NB4 (cell line): ENCODE measurements at regions not wholly inside any gene's neighbourhood (a gene's known extent, or its start where the extent isn't known, plus 50 kb on each side); places are given as distances from the start of the nearest gene placed in this dataset.

Source experiments
- DNase-seq: peaks from one replicate; pipeline ENCODE4 v3.0.0; 2010; ENCODE audit warnings: low read depth
- H3K4me3 ChIP-seq: one replicate; pipeline ENCODE4 v1.5.1; 2011; ENCODE audit warnings: mild to moderate bottlenecking, low read depth, low read length, moderate library complexity
- CTCF ChIP-seq: IDR thresholded peaks from one replicate; pipeline ENCODE4 v1.5.1; 2012; ENCODE audit warnings: low read depth, low read length
- MAX ChIP-seq: IDR thresholded peaks from 2 replicates; pipeline ENCODE4 v1.6.1; 2011; ENCODE audit warnings: low read depth, low read length
- MYC ChIP-seq: IDR thresholded peaks from 2 replicates; pipeline ENCODE4 v1.6.1; 2011; ENCODE audit warnings: low read depth, low read length
- POLR2A ChIP-seq: IDR thresholded peaks from 2 replicates; pipeline ENCODE4 v1.6.1; 2011; ENCODE audit warnings: mild to moderate bottlenecking; ENCODE audit not compliant: insufficient read length; ENCODE audit errors: extremely low read depth

- no peak for DNase-seq
- TF ChIP-seq POLR2A (no peak), MYC (no peak), MAX (no peak), CTCF (no peak)
- H3K4me3 ChIP-seq = no peak overlapping the region
These were observed 264.6 kb upstream of the DAAM1 start for GRCh38 chr14:58923751-58924405.

GRCh38 chr14:58941629-58942028, 246.8 kb upstream of the DAAM1 start:
- no peak overlapping the region for H3K4me3 ChIP-seq
- TF ChIP-seq CTCF (no peak), MAX (no peak), POLR2A (no peak), MYC (no peak)
- no peak for DNase-seq

GRCh38 chr14:58942516-58942915, 246.0 kb upstream of the DAAM1 start:
- H3K4me3 ChIP-seq = no peak overlapping the region
- DNase-seq = no peak
- TF ChIP-seq CTCF (no peak), MAX (no peak), MYC (no peak), POLR2A (no peak)

GRCh38 chr14:58944343-58944967, 244.0 kb upstream of the DAAM1 start:
- H3K4me3 ChIP-seq = no peak overlapping the region
- no peak for DNase-seq
- no peak for TF ChIP-seq MAX
- TF ChIP-seq CTCF = no peak
- TF ChIP-seq POLR2A = no peak
- no peak for TF ChIP-seq MYC

GRCh38 chr14:58944968-58945356, 243.5 kb upstream of the DAAM1 start:
- no peak overlapping the region for H3K4me3 ChIP-seq
- TF ChIP-seq MAX = no peak
- no peak for TF ChIP-seq CTCF
- no peak for TF ChIP-seq POLR2A
- no peak for TF ChIP-seq MYC
- DNase-seq = no peak
